GM19238 (cell line): ENCODE measurements at regions not wholly inside any gene's neighbourhood (a gene's known extent, or its start where the extent isn't known, plus 50 kb on each side); places are given as distances from the start of the nearest gene placed in this dataset.

Experiments used
- DNase-seq: peaks from one replicate; pipeline ENCODE4 v3.0.0; 2011; ENCODE audit warnings: low spot score; ENCODE audit not compliant: insufficient read length

- no peak for DNase-seq
Observed at GRCh38 chr5:116766470-116766947, 191.9 kb upstream of the SEMA6A start.

- no peak for DNase-seq
Observed at GRCh38 chr5:116765441-116765840, 190.8 kb upstream of the SEMA6A start.

GRCh38 chr5:116764941-116765340, 190.3 kb upstream of the SEMA6A start:
- DNase-seq: no peak

- peak; percentile 13 for DNase-seq
Observed at GRCh38 chr5:116763987-116764866, 189.6 kb upstream of the SEMA6A start.

- DNase-seq: no peak
Observed at GRCh38 chr5:116759860-116760640, 185.4 kb upstream of the SEMA6A start.

GRCh38 chr5:116757326-116757725, 182.7 kb upstream of the SEMA6A start:
- DNase-seq: no peak

GRCh38 chr5:116756531-116756930, 181.9 kb upstream of the SEMA6A start:
- DNase-seq: no peak

- no peak for DNase-seq
Observed at GRCh38 chr5:116754556-116754955, 179.9 kb upstream of the SEMA6A start.

GRCh38 chr5:116751684-116752083, 177.1 kb upstream of the SEMA6A start:
- DNase-seq: no peak

- no peak for DNase-seq
Observed at GRCh38 chr5:116750631-116751580, 176.3 kb upstream of the SEMA6A start.

- no peak for DNase-seq
Observed at GRCh38 chr5:116747881-116748280, 173.3 kb upstream of the SEMA6A start.

- DNase-seq: no peak
Observed at GRCh38 chr5:116746668-116747067, 172.0 kb upstream of the SEMA6A start.

- no peak for DNase-seq
Observed at GRCh38 chr5:116740771-116741170, 166.1 kb upstream of the SEMA6A start.

- DNase-seq: no peak
Observed at GRCh38 chr5:116739571-116739970, 164.9 kb upstream of the SEMA6A start.

- no peak for DNase-seq
Observed at GRCh38 chr5:116738615-116739261, 164.1 kb upstream of the SEMA6A start.

- DNase-seq: no peak
Observed at GRCh38 chr5:116738239-116738614, 163.6 kb upstream of the SEMA6A start.

- DNase-seq: no peak
Observed at GRCh38 chr5:116736671-116737070, 162.0 kb upstream of the SEMA6A start.

- DNase-seq: no peak
Observed at GRCh38 chr5:116733991-116734975, 159.7 kb upstream of the SEMA6A start.

- DNase-seq: no peak
Observed at GRCh38 chr5:116732591-116732990, 158.0 kb upstream of the SEMA6A start.

- no peak for DNase-seq
Observed at GRCh38 chr5:116731432-116731831, 156.8 kb upstream of the SEMA6A start.
